ENCODE measurements at regions not wholly inside any gene's neighbourhood (a gene's known extent, or its start where the extent isn't known, plus 50 kb on each side); places are given as distances from the start of the nearest gene placed in this dataset.

DNA sequence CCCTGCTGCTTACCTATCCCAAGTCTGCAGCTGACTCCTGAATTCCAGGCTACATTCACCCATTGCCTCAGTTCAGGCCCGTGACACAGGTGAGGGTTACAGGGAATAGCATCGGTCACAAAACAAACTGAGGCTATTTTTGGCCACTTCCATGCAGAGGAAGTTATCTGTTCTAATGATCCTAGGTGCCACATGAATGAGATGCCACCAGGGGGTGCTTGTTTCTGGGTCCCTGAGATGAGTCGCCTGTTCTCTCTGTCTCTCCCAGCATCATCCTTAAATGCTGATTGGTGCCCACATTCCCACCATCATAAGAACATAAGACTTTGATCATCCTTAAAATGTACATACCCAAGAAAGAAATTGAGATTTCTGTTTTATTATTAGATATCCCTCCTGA lies 119.0 kb upstream of the CELF4 start:
- DNase-seq = no peak

DNA sequence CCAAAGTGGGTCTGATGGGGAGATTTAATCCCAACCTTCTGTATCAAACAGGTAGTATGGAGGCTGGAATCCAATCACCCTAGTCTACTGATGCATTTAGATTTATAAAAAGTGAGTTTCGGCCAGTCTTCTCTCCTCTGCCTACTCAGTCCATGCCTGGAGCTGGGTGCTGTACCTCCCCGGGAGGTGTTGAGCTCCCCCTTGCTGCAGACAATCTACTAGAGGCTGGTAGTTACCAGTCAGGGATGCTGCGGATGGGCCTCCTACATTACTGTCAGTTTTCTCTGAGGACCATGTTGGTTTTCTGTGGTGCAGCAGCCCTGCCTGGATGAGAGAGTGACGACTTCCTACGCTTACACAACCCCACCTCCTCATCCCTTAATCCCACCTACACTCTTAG lies 118.6 kb upstream of the CELF4 start:
- no peak for DNase-seq

DNA sequence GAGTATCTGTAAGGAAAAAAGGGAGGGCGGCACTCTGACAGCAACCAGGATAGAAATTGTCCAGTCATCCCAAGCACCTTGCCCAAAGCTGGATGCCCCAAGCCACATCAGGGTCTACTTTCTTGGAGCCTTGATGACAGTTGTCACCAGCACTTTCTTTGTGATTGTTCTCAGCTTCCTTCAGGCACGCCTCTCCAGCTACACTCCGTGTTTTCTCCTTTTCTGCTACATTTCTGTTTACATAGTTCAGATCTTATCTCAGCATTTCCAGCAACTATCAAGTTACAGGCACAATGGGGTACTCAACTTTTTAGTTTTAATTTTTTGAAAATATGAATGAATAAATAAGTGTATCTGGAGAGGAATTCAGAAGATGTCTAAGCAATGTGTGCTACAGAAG lies 115.3 kb upstream of the CELF4 start:
- DNase-seq = no peak

DNA sequence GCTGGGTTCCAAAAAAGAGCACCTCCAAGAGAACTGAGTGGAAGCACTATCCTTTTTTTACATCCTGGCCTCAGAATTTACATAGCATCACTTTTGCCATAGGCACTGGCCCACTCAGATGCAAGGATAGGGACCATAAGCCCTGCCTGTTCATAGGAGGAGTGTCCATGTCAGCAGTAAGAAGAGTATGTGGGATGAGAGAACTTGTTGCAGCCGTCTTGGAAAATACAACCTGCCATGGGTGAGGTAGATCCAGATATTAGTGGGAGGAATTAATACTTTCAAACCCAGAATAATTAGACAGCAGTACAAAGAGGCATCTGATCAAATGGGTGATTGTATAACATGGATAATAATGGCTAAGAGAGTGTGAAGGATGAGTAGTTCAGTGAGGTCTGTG lies 110.7 kb upstream of the CELF4 start:
- DNase-seq = no peak

DNA sequence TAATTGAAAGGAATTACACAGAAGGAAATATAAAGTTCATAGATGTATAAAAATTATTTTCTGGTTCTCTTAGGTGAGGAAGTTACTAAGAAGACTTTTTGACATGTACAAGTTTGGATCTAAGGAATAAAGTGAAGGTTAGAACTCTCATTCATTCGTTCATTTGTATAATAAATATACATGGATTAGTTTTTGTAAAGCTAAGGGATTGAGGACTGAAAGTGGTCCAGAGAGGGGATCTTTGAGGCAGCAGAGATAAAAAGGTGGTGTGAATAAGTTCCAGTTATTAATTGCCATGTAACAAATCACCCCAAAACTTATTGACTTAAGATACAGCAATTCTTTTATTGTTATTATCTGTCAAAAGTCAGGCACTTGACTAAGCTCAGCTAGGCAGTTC lies 110.1 kb upstream of the CELF4 start:
- no peak for DNase-seq

DNA sequence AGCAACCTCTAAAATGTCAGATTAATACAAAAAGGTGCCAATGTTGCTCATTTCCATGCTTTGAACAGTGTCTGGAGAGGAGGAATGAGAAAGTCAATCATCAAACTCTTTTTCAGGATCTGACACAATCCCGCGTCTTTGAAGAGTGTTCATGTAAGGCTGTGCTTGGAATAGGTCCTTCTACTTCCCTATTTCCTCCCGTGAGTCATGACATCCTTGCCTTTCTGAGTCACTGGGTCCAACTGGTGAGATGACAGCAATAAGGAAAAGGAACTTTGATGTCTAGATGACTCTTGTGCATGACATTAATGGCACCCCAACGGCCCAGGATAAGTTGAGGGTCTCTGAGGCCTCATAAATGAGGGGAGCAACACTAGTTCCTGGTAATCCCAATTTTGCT lies 109.0 kb upstream of the CELF4 start:
- DNase-seq = no peak

DNA sequence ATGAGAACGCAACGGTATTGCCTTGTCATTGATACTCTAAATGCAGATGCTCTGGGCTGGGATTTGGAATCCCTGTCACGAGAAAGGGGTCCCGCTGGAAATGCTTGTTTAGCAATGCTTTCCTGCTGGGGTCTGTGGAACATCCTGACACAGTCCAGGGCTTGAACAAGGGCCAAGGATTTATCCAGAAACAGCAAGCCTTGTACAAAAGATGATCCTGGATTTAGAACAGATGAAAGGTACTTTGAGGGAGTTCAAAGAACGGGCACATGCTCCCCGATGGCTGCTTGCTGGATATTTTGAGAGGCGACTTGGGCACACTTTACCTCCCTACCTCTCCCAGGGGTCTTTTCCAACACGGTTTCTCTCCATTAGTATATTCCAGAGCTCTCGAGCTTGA lies 108.1 kb upstream of the CELF4 start:
- DNase-seq = no peak

DNA sequence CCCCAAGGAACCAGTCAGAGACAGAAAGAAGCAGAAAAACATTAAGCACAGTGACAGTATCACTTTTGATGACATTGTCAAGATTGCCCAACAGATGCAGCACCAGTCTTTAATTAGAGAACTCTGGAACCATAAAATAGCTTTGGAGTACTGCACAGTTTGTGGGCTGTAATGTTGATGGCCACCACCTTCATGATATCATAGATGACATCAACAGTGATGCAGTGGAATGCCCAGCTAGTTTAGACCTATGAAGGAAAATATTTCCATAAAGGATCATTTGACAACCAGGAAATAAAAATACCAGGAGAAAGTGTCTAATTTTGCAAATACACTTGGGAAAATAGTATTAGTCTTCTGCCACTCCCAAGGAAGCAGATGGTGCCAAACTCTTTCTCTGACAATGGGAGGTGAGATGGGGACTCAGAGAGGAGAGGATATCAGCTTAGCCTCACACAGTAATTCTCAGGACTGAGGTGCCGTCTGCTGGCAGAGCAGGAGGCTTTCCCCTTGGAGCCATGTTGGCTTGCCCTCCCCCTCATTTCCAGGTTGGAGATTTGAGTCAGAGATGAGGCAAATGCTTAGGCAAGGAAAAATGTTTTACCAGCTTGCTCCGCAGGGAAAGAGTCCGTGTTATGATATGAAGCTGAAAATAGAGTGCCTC lies 107.5 kb upstream of the CELF4 start:
- DNase-seq = no peak

DNA sequence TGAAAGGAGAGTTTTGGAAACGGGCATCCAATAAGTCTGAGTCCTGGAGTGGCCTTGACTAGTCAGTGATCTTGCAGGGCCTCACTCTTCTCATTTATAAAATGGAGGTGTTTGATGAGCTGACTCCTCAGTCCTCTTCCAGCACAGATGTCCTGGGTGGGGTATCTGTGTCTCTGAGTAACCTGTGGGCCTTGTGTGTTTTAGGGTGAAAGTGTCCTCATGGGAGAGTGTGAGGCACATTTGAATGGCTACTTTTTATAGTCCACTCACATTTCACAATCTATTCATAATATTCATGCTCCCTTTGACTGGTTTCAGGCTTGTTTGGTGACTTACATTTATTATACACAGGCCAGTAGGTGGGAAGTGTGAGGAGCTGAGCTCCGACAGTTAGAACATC lies 106.4 kb upstream of the CELF4 start:
- no peak for DNase-seq

DNA sequence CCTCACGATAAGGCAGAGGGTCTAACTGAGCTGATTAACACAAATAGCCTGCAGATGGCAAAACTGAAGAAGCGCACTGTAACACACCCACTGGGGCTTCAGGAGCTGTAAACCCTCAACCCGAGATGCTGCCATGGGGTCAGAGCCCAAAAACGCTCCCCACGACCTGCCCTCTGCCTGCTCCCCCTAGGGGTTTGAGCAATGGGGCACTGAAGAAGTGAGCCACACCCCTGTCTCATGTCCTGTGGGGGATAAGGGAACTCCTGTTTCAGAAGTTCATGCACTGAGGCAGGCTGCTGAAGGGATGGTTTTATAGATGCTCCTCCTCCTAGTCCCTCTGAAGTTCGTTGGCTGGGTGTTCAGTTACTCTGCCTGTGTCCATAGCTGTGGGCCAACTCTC lies 105.9 kb upstream of the CELF4 start:
- DNase-seq = no peak

DNA sequence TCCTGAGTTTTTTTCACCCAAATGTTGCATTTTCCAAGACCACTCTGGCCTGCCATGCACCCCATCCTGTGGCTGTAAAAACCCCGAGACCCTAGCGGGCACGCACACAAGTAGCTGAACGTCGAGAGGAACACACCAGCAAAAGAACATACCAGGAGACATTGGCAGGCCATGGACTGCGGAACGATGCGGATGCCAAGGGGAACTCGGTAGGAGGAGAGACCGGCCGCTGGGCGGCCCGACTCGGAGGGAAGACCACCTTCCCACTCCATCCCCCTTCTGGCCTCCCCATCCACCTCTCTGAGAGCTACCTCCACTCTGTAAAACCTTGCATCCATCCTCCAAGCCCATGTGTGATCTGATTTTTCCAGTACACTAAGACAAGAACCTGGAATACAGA lies 105.5 kb upstream of the CELF4 start:
- DNase-seq = no peak

DNA sequence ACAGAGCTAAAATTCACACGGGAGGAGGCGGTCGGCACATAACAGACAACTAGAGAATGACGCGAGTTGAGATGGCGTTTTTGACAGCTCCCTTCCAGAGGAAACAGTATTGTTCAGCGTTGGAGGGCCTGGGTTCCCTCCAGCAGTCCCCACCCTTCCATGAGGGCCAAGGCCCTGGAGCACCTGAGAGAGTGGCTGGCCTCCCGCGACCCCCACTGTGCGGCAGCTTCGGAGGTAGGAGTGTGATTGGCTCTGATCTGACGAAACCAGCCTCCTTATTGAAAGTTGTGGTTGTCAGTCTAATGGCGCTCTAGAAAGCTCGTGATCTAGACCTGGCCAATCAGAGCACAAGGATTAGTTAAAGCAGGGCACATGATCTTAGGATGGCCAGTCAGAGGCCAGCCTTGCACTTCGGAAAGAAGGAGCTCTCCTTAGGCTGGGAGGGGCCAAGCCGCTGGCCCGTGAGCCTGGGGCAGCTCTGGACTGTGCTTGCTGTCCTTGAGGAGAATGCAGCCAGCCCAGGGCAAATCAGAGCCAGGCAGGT lies 104.5 kb upstream of the CELF4 start:
- no peak for DNase-seq

DNA sequence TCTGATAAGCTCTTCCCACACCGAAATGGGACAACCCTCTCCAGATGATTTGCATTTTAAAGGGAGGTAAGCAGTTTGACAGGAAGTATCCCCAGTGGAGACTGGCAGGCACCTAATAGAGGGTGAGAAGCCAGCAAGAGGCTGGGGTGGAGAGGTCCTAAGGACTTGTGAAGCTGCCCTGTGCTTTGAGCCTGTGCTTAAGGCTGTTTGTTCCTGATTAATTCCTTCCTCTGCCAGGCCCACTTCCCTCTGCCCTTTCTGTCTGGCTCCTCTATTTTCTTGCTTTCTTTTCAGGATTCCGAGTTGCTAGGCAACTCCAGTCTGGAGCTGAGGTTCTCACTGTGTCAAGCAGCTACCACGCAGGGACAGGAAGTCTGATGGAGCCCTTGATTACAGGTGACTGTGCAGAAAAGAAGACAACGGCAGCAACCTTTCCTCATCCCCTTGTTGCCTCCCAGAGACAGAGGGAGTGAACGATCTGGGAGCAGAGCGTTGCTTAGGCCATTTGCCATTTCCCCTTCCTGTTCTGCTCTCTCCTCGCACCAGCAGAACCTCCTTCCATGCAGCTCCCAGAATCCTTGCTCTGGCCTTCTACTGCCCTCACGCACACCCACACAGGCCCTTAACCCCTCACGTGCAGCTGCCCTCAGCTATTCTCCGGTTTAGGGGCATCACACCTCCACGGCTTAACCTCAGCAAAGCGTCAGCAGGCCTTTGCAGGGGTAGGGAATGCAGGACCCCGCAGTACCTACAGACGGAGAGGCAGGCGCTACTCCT lies 103.6 kb upstream of the CELF4 start:
- DNase-seq = no peak

DNA sequence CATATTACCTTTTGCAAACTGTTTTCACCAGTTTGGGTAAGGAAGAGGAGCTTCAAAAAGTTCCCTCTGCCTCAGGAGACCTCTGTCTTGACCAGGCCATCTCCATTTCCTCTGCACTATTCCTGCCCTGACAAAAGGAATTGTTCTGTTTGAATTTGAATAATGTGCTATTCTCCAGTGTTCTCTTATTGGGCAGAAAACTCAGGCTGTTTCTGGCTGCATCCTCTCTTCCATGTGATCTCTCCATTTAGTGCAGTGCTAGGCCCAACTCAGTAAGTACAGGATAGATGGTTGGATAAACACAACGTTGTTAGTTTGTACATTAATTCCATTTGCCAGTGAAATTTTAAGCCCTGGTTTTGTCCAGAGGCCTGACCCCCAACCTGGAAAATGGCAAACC lies 102.2 kb upstream of the CELF4 start:
- DNase-seq = no peak

DNA sequence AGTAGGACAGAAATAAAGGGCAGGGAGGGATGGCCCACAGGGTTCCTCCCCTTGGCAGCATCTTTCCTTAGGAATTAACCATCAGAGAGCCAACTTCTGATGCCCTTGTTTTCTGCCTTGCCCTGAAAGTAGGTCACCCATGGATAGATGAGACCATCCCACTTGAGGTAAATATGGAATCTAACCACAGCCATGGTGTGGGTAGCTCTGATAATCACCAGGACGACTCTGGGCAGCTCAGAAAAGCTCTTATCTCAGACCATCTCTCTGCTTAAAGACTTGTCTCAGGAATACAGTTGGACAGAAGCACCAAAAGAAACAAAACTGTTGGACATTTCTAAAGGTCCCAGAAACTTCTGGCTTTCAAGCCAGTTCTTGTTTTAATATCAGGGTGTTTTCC lies 101.4 kb upstream of the CELF4 start:
- DNase-seq = no peak

DNA sequence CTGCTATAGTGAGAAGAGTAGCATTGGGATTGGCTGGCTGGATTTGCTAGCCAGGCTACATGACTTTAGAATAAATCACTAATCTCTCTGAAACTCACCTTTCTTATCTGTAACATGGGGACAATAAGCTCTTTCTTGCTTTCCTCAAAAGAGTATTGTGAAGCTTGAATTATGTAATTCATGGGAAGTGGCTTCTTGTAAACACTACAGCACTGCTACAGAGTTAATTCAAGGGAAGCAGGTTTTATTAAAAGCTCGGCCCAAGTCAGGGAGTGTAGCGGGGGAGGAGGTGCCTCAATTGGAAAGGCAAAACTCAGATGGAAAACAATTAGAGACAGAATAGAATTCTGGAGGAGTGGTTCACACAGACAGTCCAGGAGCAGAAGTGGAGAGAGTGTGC lies 100.9 kb upstream of the CELF4 start:
- no peak for DNase-seq

DNA sequence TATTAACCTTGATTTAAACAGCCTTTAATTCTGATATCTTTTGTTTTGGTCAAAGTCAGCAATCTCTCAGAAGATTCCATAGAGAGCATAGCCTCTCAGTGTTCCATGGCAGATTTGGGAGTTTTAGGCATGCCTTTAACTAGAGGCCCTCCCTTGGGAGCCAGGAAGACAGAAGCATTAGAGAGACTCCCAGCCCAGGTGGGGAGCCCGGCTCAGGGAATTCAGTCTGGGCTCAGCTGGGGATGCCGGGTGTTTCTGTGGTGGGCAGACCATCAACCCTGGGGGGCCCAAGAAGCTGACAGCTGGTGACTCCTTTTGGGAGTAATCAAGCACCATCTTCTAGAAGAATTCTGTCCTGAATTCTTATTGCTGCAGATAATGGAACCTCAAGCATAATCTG lies 99.7 kb upstream of the CELF4 start:
- no peak for DNase-seq

DNA sequence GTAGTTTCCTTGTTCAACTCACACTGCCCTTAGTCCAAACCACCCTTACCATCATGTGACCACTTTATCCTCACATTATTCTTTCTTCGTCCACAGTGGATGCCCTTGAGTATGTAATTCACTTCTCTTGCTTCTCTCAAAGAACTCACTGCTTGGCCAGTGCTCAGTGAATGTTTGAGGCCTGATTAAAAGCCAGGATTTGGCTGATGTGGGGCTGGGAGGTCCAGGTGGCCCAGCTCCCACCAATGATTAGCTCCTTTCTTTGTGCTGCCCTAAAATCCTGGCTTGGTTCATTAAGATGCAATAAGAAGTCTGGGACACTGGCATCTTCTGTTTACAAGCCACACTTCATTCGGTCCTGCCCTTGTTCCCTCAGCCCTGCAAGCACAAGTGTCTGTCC lies 97.8 kb upstream of the CELF4 start:
- DNase-seq = no peak

DNA sequence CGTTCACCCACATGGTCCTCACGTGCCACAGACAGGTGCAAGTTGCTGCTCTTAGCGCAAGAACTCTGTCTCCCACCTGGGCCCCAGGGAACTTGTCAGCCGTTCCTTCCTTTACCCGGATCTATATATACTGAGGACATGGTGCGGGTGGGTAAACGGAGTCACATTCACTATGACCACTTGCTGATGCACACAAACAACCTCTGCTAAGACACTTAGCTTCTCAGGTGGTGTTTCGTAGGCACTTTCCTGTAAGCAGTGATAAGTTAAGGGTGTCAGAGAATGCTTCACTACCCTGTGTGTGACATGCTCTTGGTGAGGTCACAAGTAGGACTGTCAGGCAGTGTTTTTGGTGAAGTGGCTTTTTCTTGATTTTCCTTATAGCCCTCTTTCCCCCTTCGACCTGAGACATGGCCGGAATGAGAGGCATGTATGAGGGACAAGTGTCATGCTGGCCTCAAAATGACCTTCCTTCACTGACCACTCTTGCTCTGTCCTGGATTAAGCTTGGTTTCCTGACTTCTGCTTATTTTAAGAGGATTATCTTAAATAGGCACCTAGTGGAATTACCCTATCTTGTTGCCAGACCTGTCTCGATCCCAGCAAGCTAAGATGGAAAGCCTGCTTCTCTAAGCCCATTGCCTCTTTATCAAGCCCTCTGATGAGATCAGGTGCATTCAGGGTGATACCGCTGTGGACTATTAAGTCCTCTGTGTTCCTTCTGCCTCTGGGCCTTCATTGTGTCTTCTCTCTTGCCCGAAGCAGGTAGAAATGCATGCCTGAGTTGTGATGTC lies 97.1 kb upstream of the CELF4 start:
- no peak for DNase-seq

DNA sequence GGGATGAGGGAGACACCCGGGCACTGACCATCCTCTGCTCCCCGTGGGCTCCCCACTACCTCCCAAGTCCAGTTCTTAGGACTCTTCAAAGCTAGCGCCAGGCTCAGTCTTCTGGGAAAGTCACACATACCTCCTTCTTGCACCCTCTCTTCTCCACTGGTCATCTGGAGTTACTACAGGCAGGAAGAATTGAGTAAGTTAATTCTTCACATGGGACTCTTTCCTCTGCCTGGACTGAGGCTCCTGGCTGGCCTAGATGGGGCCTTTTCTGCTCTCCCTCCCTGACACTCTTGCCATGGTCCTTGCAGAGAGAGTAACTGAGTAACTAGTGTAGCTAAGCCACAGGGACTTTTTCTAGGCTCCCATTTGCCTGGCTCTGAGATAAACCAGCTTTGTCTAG lies 96.5 kb upstream of the CELF4 start:
- no peak for DNase-seq

DNA sequence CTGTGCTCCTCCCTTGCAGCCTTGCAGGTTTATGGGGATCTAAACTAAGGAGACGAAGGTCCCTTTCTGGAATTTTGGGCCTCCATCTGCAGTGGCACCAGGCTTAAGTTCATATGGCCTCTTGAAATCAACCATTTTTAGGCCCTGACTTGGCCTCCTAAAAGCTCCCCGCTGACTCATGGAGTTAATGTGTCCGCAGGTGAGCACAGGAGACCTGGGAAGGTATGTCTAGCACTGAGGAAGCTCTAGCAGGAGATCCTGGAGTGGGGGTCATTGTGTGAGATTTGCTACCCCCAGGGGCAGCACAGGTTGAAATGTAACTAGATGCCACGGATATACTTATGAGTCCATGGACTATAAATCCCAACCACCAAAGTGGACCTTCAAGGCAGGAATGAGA lies 95.9 kb upstream of the CELF4 start:
- DNase-seq = no peak

DNA sequence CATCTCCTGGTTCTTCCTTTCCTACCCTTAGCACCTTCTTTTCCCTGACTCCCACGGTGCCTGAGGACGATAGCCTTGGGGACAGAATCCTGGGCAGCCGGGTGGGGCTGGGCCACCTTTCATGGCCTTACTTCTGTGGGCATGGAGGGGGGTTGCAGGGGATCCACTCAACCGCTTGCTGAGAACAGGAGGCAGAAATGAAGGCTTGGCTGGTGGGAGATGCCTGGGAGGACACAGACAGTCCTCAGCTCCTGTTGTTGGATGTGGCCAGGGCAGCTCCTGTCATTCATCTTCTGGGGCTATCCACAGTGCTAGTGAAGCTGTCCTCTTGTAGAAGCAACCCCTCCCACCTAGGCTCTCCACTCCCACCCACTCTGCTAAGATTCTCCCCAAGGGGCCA lies 95.5 kb upstream of the CELF4 start:
- no peak for DNase-seq

DNA sequence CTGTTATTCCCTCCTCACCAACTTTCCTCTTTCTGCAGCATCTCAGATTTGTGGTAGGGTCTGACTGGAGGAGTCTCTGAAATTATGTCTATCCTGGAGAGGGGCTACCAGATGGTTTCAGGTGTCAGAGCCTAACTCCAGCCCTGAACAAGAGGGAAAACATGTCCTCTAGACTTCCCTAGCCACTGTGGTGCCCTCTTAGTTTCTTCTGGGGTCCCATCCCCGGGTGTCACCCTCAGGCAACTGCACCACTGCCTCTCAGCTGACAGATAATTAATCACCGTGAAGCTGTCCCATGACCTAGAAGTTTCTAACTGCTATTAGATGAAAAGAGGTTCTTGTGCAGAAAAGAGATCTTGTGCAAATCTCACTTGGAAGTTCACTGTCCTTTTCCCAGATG lies 95.1 kb upstream of the CELF4 start:
- DNase-seq = no peak
